Neural progenitor cell (in vitro differentiated cells): ENCODE measurements at regions not wholly inside any gene's neighbourhood (a gene's known extent, or its start where the extent isn't known, plus 50 kb on each side); places are given as distances from the start of the nearest gene placed in this dataset.

Experiments
- CTCF ChIP-seq: fragments of 200-600 bp; sonication (generic); IDR thresholded peaks from 2 replicates; pipeline ENCODE4 v1.5.1; 2017; ENCODE audit warnings: antibody characterized with exemption, mild to moderate bottlenecking
- EZH2 ChIP-seq: fragments of 200-600 bp; sonication (generic); IDR thresholded peaks from 2 replicates; pipeline ENCODE4 v1.6.1; 2017; ENCODE audit warnings: antibody characterized with exemption, mild to moderate bottlenecking, moderate library complexity
- EZH2phosphoT487 ChIP-seq: fragments of 200-600 bp; sonication (generic); IDR thresholded peaks from 2 replicates; pipeline ENCODE4 v1.6.1; 2017; ENCODE audit warnings: antibody characterized with exemption

DNA sequence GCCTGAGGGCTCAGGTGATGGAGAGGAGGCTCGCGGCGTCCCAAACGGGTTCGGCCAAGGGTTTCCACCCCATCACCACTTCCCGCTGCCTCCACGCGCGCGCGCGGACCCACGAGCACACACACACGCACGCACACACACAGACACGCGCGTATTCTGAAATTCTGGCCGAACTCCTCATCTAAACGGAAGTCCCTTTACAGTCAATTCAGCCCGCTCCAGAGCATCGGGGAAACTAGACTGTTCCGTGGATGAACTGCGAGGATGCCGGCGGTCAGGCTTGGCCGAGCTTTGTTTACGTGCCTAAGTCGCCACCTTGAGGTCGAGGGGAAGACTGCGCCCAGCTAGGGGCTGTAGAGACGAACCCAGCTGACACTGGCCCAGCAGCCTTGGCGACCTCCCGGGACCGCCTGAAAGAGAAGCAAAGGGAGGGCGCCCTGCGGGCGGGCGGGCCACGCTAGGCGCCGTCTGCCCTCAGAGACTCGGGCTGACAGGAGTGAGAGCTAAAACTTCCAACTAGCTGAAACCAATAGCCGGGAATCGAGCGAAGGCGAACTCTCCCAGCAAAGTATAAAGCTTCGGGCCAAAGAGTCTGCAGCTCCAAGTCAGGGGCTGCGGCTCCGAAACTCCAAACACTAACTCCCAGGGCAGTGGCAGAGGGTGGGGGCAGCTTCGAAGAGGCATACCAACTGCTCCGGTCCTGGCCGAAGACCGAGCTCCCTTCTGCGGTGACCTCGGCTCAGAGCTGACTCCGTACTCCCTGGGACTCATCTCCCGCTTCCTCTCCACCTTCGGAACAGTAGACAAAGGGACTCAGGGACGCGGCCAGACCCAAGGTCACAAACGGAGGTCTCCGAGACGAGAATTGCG lies 124.7 kb upstream of the C11orf58 start:
- peak; percentile 88 for TF ChIP-seq CTCF
- TF ChIP-seq EZH2phosphoT487: peak; percentile 66
- TF ChIP-seq EZH2: peak; percentile 75
